Hepatocyte (in vitro differentiated cells): ENCODE measurements at regions not wholly inside any gene's neighbourhood (a gene's known extent, or its start where the extent isn't known, plus 50 kb on each side); places are given as distances from the start of the nearest gene placed in this dataset.

ENCODE experiments used
- EZH2 ChIP-seq: fragments of 200-600 bp; sonication (generic); IDR thresholded peaks from 2 replicates; pipeline ENCODE4 v1.6.1; 2016; ENCODE audit warnings: antibody characterized with exemption, mild to moderate bottlenecking, borderline replicate concordance
- EZH2phosphoT487 ChIP-seq: fragments of 200-600 bp; sonication (generic); IDR thresholded peaks from one replicate; pipeline ENCODE4 v1.6.1; 2018; ENCODE audit warnings: antibody characterized with exemption, mild to moderate bottlenecking, low read depth, moderate library complexity; ENCODE audit not compliant: unreplicated experiment, severe bottlenecking
- TF ChIP-seq, protein P1 (sequence below): fragments of 200-600 bp; sonication (generic); IDR thresholded peaks from 2 replicates; pipeline ENCODE4 v1.5.1; 2016; ENCODE audit warnings: antibody characterized with exemption, mild to moderate bottlenecking; ENCODE audit not compliant: poor library complexity

GRCh38 chr5:156021866-156022265, 305.1 kb upstream of the SGCD start:
- TF ChIP-seq, protein P1, sequence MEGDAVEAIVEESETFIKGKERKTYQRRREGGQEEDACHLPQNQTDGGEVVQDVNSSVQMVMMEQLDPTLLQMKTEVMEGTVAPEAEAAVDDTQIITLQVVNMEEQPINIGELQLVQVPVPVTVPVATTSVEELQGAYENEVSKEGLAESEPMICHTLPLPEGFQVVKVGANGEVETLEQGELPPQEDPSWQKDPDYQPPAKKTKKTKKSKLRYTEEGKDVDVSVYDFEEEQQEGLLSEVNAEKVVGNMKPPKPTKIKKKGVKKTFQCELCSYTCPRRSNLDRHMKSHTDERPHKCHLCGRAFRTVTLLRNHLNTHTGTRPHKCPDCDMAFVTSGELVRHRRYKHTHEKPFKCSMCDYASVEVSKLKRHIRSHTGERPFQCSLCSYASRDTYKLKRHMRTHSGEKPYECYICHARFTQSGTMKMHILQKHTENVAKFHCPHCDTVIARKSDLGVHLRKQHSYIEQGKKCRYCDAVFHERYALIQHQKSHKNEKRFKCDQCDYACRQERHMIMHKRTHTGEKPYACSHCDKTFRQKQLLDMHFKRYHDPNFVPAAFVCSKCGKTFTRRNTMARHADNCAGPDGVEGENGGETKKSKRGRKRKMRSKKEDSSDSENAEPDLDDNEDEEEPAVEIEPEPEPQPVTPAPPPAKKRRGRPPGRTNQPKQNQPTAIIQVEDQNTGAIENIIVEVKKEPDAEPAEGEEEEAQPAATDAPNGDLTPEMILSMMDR = no peak
- no peak for TF ChIP-seq EZH2
- no peak for TF ChIP-seq EZH2phosphoT487
